ENCODE measurements at regions not wholly inside any gene's neighbourhood (a gene's known extent, or its start where the extent isn't known, plus 50 kb on each side); places are given as distances from the start of the nearest gene placed in this dataset.

GRCh38 chr9:120032639-120033038 lies 547.3 kb downstream of the CDK5RAP2 start:
- TF ChIP-seq CTCF (IDR thresholded peaks at IDR 0.05; ENCODE audit: low read depth, low read length): peak; percentile 13; the same call in 1 of the 2 replicates
- TF ChIP-seq EZH2phosphoT487 (IDR thresholded peaks at IDR 0.05; ENCODE audit: low read depth): no peak

All from OCI-LY3 (cell line).